ENCODE measurements at regions not wholly inside any gene's neighbourhood (a gene's known extent, or its start where the extent isn't known, plus 50 kb on each side); places are given as distances from the start of the nearest gene placed in this dataset.

- TF ChIP-seq POLR2A (IDR thresholded peaks at IDR 0.05; ENCODE audit: low read depth, low read length), result no peak
- TF ChIP-seq, protein P1, sequence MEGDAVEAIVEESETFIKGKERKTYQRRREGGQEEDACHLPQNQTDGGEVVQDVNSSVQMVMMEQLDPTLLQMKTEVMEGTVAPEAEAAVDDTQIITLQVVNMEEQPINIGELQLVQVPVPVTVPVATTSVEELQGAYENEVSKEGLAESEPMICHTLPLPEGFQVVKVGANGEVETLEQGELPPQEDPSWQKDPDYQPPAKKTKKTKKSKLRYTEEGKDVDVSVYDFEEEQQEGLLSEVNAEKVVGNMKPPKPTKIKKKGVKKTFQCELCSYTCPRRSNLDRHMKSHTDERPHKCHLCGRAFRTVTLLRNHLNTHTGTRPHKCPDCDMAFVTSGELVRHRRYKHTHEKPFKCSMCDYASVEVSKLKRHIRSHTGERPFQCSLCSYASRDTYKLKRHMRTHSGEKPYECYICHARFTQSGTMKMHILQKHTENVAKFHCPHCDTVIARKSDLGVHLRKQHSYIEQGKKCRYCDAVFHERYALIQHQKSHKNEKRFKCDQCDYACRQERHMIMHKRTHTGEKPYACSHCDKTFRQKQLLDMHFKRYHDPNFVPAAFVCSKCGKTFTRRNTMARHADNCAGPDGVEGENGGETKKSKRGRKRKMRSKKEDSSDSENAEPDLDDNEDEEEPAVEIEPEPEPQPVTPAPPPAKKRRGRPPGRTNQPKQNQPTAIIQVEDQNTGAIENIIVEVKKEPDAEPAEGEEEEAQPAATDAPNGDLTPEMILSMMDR (IDR thresholded peaks at IDR 0.05; ENCODE audit: extremely low read depth in 1 of 2, insufficient read depth in 1 of 2, low read depth in 1 of 2, low read length in 2 of 2), result no peak
Measured at GRCh38 chr1:87213135-87213515, 115.6 kb upstream of the LMO4 start.
